GM18502 (cell line): ENCODE measurements at regions not wholly inside any gene's neighbourhood (a gene's known extent, or its start where the extent isn't known, plus 50 kb on each side); places are given as distances from the start of the nearest gene placed in this dataset.
"Not testable (repeated sequence)": the region's sequence is repeated elsewhere in the genome, so short reads cannot be mapped to it uniquely, and the experiment has no call there.

Source experiments
- ATAC-seq: cut with Tn5 transposase; IDR thresholded peaks from one replicate; pipeline ENCODE4 v1.9.1; 2021; ENCODE audit warnings: mild to moderate bottlenecking; ENCODE audit not compliant: unreplicated experiment, poor library complexity

DNA sequence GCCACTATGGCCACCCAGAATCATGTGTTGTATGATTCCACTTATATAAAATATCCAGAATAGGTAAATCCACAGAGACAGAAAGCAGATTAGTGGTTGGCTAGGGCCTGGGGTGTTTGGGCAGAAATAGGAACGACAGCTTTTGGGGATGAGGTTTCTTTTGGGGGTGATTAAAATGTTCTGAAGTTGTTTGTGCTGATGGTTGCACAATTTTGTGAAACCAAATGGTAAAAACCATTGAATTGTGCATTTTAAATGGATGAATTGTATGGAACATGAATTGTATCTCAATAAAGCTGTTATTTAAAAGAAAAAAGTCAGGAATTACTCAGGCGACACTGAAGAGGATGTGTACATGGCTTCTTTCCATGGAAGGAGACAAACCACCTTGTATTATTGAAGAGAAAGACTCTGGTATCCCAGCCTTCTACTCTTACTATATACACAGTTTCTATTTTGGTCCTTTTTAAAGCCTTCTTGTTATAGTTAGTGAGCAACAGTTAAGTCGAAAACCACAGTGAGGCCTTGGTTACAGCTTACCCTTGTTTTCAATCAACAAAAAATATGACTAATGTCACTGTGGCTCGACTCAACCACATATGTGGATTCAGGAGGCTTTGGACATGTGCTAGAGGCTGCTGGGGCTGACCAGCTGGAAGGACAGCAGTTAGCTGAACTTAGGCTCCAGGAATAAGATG, 57.1 kb upstream of the KMT2E start:
- peak; percentile 88 for ATAC-seq

DNA sequence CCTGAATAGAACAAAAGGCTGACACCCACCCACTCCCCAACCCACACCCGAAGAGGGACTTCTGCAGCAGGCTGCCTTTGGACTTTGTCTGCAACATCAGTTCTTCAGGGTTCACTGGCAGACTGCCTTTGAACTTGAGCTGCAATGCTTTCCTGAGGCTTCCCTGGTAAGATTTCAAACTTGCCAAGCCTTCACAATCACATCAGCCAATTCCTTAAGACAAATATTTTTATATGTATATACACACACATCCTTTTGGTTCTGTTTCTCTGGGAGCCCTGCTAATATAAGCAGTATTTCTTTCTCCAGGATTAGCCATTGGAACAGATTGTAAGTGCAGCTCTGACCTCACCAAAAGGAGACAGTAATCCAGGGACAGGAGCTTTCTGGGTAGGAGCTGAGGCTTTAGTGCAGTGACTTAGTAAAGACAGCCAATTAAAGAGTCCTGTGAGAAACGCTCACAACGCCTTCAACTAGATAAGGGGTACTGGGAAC, 55.6 kb upstream of the KMT2E start:
- ATAC-seq, result no peak

- ATAC-seq, result not testable (repeated sequence)
Measured at GRCh38 chr7:104959483-104959882, 54.5 kb upstream of the KMT2E start.

- peak; percentile 41 for ATAC-seq
Measured at GRCh38 chr7:104960741-104961448, 53.1 kb upstream of the KMT2E start.

DNA sequence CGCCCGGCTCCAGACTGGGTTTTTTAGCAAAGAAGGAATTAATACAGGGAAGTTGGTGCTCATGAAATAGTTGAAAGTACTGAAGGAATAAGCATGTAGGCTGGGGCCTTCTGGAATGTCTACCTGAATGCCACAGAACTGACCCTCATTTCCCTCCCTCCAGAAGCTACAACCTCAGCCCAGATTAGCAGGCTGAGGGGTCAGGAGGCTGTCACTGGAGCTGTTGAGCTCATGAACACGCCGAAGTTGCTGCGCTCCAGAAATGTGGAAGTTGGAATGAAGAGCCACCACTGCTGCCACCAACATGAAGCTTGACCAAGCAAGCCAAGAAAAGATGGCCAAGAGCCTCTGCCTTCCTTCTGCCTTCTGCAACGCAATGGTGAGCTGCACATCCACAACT, 52.2 kb upstream of the KMT2E start:
- no peak for ATAC-seq

- ATAC-seq, result no peak
Measured at GRCh38 chr7:104962781-104963180, 51.2 kb upstream of the KMT2E start.

GRCh38 chr7:104963378-104963990, 50.5 kb upstream of the KMT2E start:
- no peak for ATAC-seq

GRCh38 chr7:104963991-104964385, 50.0 kb upstream of the KMT2E start:
- ATAC-seq, result no peak
